ENCODE measurements at regions not wholly inside any gene's neighbourhood (a gene's known extent, or its start where the extent isn't known, plus 50 kb on each side); places are given as distances from the start of the nearest gene placed in this dataset.
"Not testable (repeated sequence)": the region's sequence is repeated elsewhere in the genome, so short reads cannot be mapped to it uniquely, and the experiment has no call there.

- not testable (repeated sequence) for FAIRE-seq
Observed at GRCh38 chr6:60797831-60798230, 1488.2 kb downstream of the KHDRBS2 start.

GRCh38 chr6:60789601-60790000, 1496.4 kb downstream of the KHDRBS2 start:
- H3K9me3 ChIP-seq (ENCODE audit: insufficient read depth in 2 of 2, low read depth in 1 of 2, low read length in 1 of 2); H2BK20ac ChIP-seq (ENCODE audit: low read length); H3K23ac ChIP-seq (ENCODE audit: insufficient read length); FAIRE-seq; H3K79me2 ChIP-seq (ENCODE audit: control insufficient read depth in 1 of 2, insufficient read depth in 2 of 2, low read length in 2 of 2); H3K18ac ChIP-seq (ENCODE audit: extremely low read depth, low read length); H4K91ac ChIP-seq (replicated peaks; ENCODE audit: insufficient read length, low read length); H4K5ac ChIP-seq (ENCODE audit: insufficient read length, low read depth, low read length); H3K4me1 ChIP-seq (replicated peaks in 1 of 4; ENCODE audit: control insufficient read depth in 3 of 4, insufficient read depth in 4 of 4, low read length in 3 of 4); H2AK5ac ChIP-seq (ENCODE audit: low read depth, low read length); H3K9ac ChIP-seq (replicated peaks in 1 of 4; ENCODE audit: extremely low read depth in 1 of 4, low read depth in 3 of 4, low read length in 3 of 4); H4K20me1 ChIP-seq (replicated peaks in 1 of 2; ENCODE audit: control insufficient read depth in 1 of 2, insufficient read depth in 2 of 2, low read length in 2 of 2); H4K8ac ChIP-seq (ENCODE audit: extremely low read depth, insufficient read depth, low read length); H2BK12ac ChIP-seq (ENCODE audit: low read depth, low read length); CTCF ChIA-PET (ENCODE audit: partially characterized antibody); POLR2A ChIA-PET (ENCODE audit: partially characterized antibody); H2BK15ac ChIP-seq (ENCODE audit: low read length); H3K23me2 ChIP-seq (ENCODE audit: low read depth, low read length); H3K27ac ChIP-seq (ENCODE audit: low read depth, low read length); DNase-seq (ENCODE audit: low read depth in 1 of 2, low spot score in 2 of 2); H2AFZ ChIP-seq (ENCODE audit: low read length); H3K4me3 ChIP-seq (ENCODE audit: extremely low read depth in 1 of 4, insufficient read depth in 2 of 4, low read depth in 3 of 4, low read length in 4 of 4); H2BK120ac ChIP-seq (replicated peaks; ENCODE audit: low read depth, low read length); H2BK5ac ChIP-seq (ENCODE audit: low read depth, low read length); H3K79me1 ChIP-seq (ENCODE audit: low read depth, low read length); H3K4me2 ChIP-seq (ENCODE audit: insufficient read depth in 1 of 2, low read depth in 2 of 2, low read length in 2 of 2); H3K36me3 ChIP-seq (ENCODE audit: control insufficient read depth in 2 of 4, insufficient read depth in 4 of 4, low read length in 3 of 4); H3K14ac ChIP-seq (ENCODE audit: insufficient read length); H3K27me3 ChIP-seq (replicated peaks in 1 of 4; ENCODE audit: control insufficient read depth in 3 of 4, extremely low read depth in 1 of 4, insufficient read depth in 3 of 4, low read length in 3 of 4); H3K4ac ChIP-seq (replicated peaks; ENCODE audit: insufficient read length, low read depth, low read length); H3K56ac ChIP-seq (replicated peaks; ENCODE audit: insufficient read length, low read depth, low read length): not testable (repeated sequence)
- 86% methylated on average over 13 of the region's 13 CpGs; no CpG with 5 or more reads in 1 of the 2 experiments for WGBS, 2 experiments (ENCODE audit: extremely low coverage in 1 of 2, insufficient coverage in 1 of 2, insufficient read length in 1 of 2, insufficient replicate concordance in 2 of 2, low coverage in 1 of 2, low lambda C conversion rate in 2 of 2, missing lambda C conversion rate in 1 of 2)

More at GRCh38 chr6:60797831-60798230, 1488.2 kb downstream of the KHDRBS2 start:
- H2AK5ac ChIP-seq (ENCODE audit: low read depth, low read length); H3K18ac ChIP-seq (ENCODE audit: extremely low read depth, low read length); H2BK15ac ChIP-seq (ENCODE audit: low read length); H2BK12ac ChIP-seq (ENCODE audit: low read depth, low read length); DNase-seq (ENCODE audit: low read depth in 1 of 2, low spot score in 2 of 2); H3K27me3 ChIP-seq (replicated peaks in 1 of 4; ENCODE audit: control insufficient read depth in 3 of 4, extremely low read depth in 1 of 4, insufficient read depth in 3 of 4, low read length in 3 of 4); POLR2A ChIA-PET (ENCODE audit: partially characterized antibody); H3K14ac ChIP-seq (ENCODE audit: insufficient read length); H4K91ac ChIP-seq (replicated peaks; ENCODE audit: insufficient read length, low read length); H3K9me3 ChIP-seq (ENCODE audit: insufficient read depth in 2 of 2, low read depth in 1 of 2, low read length in 1 of 2); H3K27ac ChIP-seq (ENCODE audit: low read depth, low read length); H2BK120ac ChIP-seq (replicated peaks; ENCODE audit: low read depth, low read length); H3K4ac ChIP-seq (replicated peaks; ENCODE audit: insufficient read length, low read depth, low read length); H3K79me2 ChIP-seq (ENCODE audit: control insufficient read depth in 1 of 2, insufficient read depth in 2 of 2, low read length in 2 of 2); H4K5ac ChIP-seq (ENCODE audit: insufficient read length, low read depth, low read length); H3K9ac ChIP-seq (replicated peaks in 1 of 4; ENCODE audit: extremely low read depth in 1 of 4, low read depth in 3 of 4, low read length in 3 of 4); CTCF ChIA-PET (ENCODE audit: partially characterized antibody); H4K8ac ChIP-seq (ENCODE audit: extremely low read depth, insufficient read depth, low read length); H3K23me2 ChIP-seq (ENCODE audit: low read depth, low read length); H4K20me1 ChIP-seq (replicated peaks in 1 of 2; ENCODE audit: control insufficient read depth in 1 of 2, insufficient read depth in 2 of 2, low read length in 2 of 2); H3K4me1 ChIP-seq (replicated peaks in 1 of 4; ENCODE audit: control insufficient read depth in 3 of 4, insufficient read depth in 4 of 4, low read length in 3 of 4); H2BK5ac ChIP-seq (ENCODE audit: low read depth, low read length); H2BK20ac ChIP-seq (ENCODE audit: low read length); H3K56ac ChIP-seq (replicated peaks; ENCODE audit: insufficient read length, low read depth, low read length); H3K79me1 ChIP-seq (ENCODE audit: low read depth, low read length); H2AFZ ChIP-seq (ENCODE audit: low read length); H3K4me3 ChIP-seq (ENCODE audit: extremely low read depth in 1 of 4, insufficient read depth in 2 of 4, low read depth in 3 of 4, low read length in 4 of 4); H3K4me2 ChIP-seq (ENCODE audit: insufficient read depth in 1 of 2, low read depth in 2 of 2, low read length in 2 of 2); H3K23ac ChIP-seq (ENCODE audit: insufficient read length); H3K36me3 ChIP-seq (ENCODE audit: control insufficient read depth in 2 of 4, insufficient read depth in 4 of 4, low read length in 3 of 4): not testable (repeated sequence)

Data from H1 (cell line).